Mammary epithelial cell (primary cell): ENCODE measurements at regions not wholly inside any gene's neighbourhood (a gene's known extent, or its start where the extent isn't known, plus 50 kb on each side); places are given as distances from the start of the nearest gene placed in this dataset.

Source experiments
- CTCF ChIP-seq, 2 donors: IDR thresholded peaks in 1 of 2; conservative IDR thresholded peaks in 1 of 2; 2 replicates each; pipeline ENCODE4 v1.5.1; 2011 to 2012; ENCODE audit warnings: inconsistent platforms in 2 of 2, low read length in 2 of 2, mild to moderate bottlenecking in 2 of 2, control low read depth in 1 of 2, low read depth in 1 of 2; ENCODE audit not compliant: insufficient read depth in 1 of 2; ENCODE audit errors: extremely low read depth in 1 of 2
- EZH2 ChIP-seq: IDR thresholded peaks from 2 replicates; pipeline ENCODE4 v1.6.1; 2012; ENCODE audit warnings: low read length, inconsistent platforms, borderline replicate concordance

- TF ChIP-seq CTCF (conservative IDR thresholded peaks at IDR 0.05 in 1 of 2, IDR thresholded peaks at IDR 0.05 in 1 of 2; ENCODE audit: extremely low read depth in 1 of 2, insufficient read depth in 1 of 2, low read depth in 1 of 2, low read length in 2 of 2) = no peak
- TF ChIP-seq EZH2 = no peak
Observed at GRCh38 chr5:27451377-27451776, 413.0 kb upstream of the CDH9 start.
